A673 (cell line): ENCODE measurements at regions not wholly inside any gene's neighbourhood (a gene's known extent, or its start where the extent isn't known, plus 50 kb on each side); places are given as distances from the start of the nearest gene placed in this dataset.
"Not testable (repeated sequence)": the region's sequence is repeated elsewhere in the genome, so short reads cannot be mapped to it uniquely, and the experiment has no call there.

Experiments
- BruUV-seq: library from RNA; stranded (reverse); fragments of 400-500 nt; replicated peaks from 2 replicates; lab custom pipeline; 2021; lab: Mats Ljungman, UMichigan
- CTCF ChIA-PET: fragments of 300-600 bp; sonication (Branson Sonifier 250); formaldehyde crosslinking; loops from one replicate; lab custom pipeline; 2022; ENCODE audit warnings: antibody characterized with exemption; lab: Charles Lee
- POLR2A ChIA-PET: fragments of 300-600 bp; sonication (Branson Sonifier 250); formaldehyde crosslinking; loops from one replicate; lab custom pipeline; 2022; ENCODE audit warnings: antibody characterized with exemption; ENCODE audit not compliant: low non-redundant PET; lab: Charles Lee
- DNase-seq: peaks from one replicate; pipeline ENCODE4 v3.0.0-alpha.2; 2015; ENCODE audit warnings: low spot score
- H3K27ac ChIP-seq: fragments of 200-600 bp; sonication (generic); 2 replicates; pipeline ENCODE4 v1.5.1; 2016; ENCODE audit warnings: mixed run types, low read depth, mild to moderate bottlenecking, mixed read lengths, antibody characterized with exemption, low read length; ENCODE audit not compliant: poor library complexity, severe bottlenecking
- H3K27me3 ChIP-seq: fragments of 200-600 bp; sonication (generic); replicated peaks from 2 replicates; pipeline ENCODE4 v1.6.1; 2017; ENCODE audit warnings: mixed run types, low read depth, mild to moderate bottlenecking, mixed read lengths, antibody characterized with exemption, low read length; ENCODE audit not compliant: insufficient read depth, poor library complexity
- H3K36me3 ChIP-seq: fragments of 200-600 bp; sonication (generic); 2 replicates; pipeline ENCODE4 v1.6.1; 2016; ENCODE audit warnings: mixed run types, mild to moderate bottlenecking, mixed read lengths, antibody characterized with exemption, low read length; ENCODE audit not compliant: insufficient read depth, poor library complexity, severe bottlenecking
- H3K4me1 ChIP-seq: fragments of 200-600 bp; sonication (generic); 2 replicates; pipeline ENCODE4 v1.6.1; 2017; ENCODE audit warnings: mixed run types, mild to moderate bottlenecking, mixed read lengths, antibody characterized with exemption, low read length; ENCODE audit not compliant: insufficient read depth, poor library complexity, severe bottlenecking
- H3K4me3 ChIP-seq: fragments of 200-600 bp; sonication (generic); 2 replicates; pipeline ENCODE4 v1.5.1; 2016; ENCODE audit warnings: low read depth, mixed run types, mild to moderate bottlenecking, mixed read lengths, low read length; ENCODE audit not compliant: poor library complexity, severe bottlenecking
- H3K9me3 ChIP-seq: fragments of 200-600 bp; sonication (generic); 2 replicates; pipeline ENCODE4 v1.6.1; 2016; ENCODE audit warnings: mixed run types, low read depth, mild to moderate bottlenecking, mixed read lengths, antibody characterized with exemption, low read length; ENCODE audit not compliant: poor library complexity, severe bottlenecking
- EZH2 ChIP-seq: fragments of 200-600 bp; sonication (generic); IDR thresholded peaks from 2 replicates; pipeline ENCODE4 v1.6.1; 2017; ENCODE audit warnings: borderline replicate concordance, low read depth, mild to moderate bottlenecking, mixed read lengths, antibody characterized with exemption, low read length; ENCODE audit not compliant: poor library complexity, severe bottlenecking
- intact Hi-C: fragments of 100-400 bp; cut with micrococcal nuclease; formaldehyde crosslinking; loops from one replicate; pipeline ENCODE4 v1.10.0; 2022; ENCODE audit not compliant: unreplicated experiment
- TF ChIP-seq, protein P1 (sequence below): fragments of 300-800, 200-600 bp; sonication (generic); conservative IDR thresholded peaks from 2 replicates; pipeline ENCODE4 v1.5.1; 2017; ENCODE audit warnings: low read depth, mild to moderate bottlenecking, antibody characterized with exemption, low read length, moderate library complexity, mixed read lengths

DNA sequence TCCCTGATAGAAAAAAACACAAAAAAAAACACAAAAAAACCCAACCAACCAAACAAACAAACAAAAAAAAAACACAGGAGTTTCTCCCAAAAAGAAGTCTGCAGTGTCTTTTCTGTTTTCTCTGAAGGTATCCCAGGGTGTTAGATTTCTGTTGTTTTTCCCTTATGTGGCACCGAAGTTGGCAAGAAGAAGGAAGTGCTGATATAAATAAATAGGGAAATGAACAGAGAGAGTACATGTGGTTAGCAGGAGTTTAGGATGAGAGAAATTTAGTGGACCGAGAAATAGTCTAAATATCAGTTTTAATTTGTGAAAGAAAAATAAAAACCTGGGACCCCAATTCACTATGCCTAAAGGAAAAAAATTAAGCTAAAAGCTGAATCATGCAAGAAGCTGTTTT lies 287.0 kb upstream of the SGCG start:
- intact Hi-C loops = no loop called here
- H3K9me3 ChIP-seq = no peaks in the 10 kb centered on the region
- no peak for DNase-seq
- TF ChIP-seq EZH2 = no peak
- TF ChIP-seq, protein P1, sequence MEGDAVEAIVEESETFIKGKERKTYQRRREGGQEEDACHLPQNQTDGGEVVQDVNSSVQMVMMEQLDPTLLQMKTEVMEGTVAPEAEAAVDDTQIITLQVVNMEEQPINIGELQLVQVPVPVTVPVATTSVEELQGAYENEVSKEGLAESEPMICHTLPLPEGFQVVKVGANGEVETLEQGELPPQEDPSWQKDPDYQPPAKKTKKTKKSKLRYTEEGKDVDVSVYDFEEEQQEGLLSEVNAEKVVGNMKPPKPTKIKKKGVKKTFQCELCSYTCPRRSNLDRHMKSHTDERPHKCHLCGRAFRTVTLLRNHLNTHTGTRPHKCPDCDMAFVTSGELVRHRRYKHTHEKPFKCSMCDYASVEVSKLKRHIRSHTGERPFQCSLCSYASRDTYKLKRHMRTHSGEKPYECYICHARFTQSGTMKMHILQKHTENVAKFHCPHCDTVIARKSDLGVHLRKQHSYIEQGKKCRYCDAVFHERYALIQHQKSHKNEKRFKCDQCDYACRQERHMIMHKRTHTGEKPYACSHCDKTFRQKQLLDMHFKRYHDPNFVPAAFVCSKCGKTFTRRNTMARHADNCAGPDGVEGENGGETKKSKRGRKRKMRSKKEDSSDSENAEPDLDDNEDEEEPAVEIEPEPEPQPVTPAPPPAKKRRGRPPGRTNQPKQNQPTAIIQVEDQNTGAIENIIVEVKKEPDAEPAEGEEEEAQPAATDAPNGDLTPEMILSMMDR = no peak
- H3K27ac ChIP-seq = no peak overlapping the region
- H3K4me3 ChIP-seq = no peak overlapping the region
- ChIA-PET POLR2A (no interaction called here), CTCF (no interaction called here)
- no peaks in the 10 kb centered on the region for H3K36me3 ChIP-seq
- H3K4me1 ChIP-seq = no peaks in the 10 kb centered on the region
- BruUV-seq = no TSS peak
- H3K27me3 ChIP-seq = no peaks in the 10 kb centered on the region

DNA sequence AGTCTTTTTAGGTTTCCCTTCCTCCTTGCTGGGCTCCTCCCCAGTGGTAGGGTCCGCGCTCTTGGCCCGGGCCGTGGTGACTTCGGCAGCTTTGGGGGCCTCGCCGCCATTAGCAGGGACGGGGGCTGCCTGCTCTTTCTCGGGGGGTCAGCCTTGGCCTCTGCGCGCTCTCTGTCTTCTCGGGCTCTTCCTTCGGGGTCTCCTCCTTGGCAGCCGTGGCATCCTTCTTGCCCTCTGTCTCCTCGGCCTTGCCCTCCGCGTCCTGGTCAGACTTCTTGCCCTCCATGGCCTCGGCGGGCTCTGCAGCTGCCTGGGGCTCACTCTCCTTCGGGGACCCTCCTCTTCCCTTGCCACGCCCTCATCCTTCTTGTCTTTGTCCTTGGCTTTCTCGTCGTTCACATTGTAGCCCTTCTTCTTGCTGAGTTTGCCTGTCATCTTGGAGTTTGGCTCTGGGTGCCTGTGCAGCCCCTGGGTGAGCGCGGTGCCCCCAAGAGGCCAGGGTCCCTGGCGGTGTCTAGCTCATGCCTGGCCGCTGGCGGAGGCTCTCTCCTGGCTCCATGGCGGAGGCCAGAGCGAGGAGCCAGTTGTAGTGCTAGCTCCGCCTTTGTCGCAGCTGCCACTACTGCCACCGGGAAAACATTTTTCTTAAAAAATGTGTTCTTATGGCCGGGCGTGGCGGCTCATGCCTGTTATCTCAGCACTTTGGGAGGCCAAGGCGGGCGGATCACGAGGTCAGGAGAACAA lies 283.0 kb upstream of the SGCG start:
- Histone ChIP-seq H3K9me3 (no peaks in the 10 kb centered on the region), H3K27ac (no peak overlapping the region), H3K36me3 (no peaks in the 10 kb centered on the region), H3K4me1 (no peaks in the 10 kb centered on the region), H3K27me3 (no peaks in the 10 kb centered on the region), H3K4me3 (no peak overlapping the region)
- no TSS peak for BruUV-seq
- TF ChIP-seq EZH2 = no peak
- TF ChIP-seq, protein P1 = no peak
- POLR2A ChIA-PET = no interaction called here
- intact Hi-C loops = no loop called here
- CTCF ChIA-PET = no interaction called here
- no peak for DNase-seq

DNA sequence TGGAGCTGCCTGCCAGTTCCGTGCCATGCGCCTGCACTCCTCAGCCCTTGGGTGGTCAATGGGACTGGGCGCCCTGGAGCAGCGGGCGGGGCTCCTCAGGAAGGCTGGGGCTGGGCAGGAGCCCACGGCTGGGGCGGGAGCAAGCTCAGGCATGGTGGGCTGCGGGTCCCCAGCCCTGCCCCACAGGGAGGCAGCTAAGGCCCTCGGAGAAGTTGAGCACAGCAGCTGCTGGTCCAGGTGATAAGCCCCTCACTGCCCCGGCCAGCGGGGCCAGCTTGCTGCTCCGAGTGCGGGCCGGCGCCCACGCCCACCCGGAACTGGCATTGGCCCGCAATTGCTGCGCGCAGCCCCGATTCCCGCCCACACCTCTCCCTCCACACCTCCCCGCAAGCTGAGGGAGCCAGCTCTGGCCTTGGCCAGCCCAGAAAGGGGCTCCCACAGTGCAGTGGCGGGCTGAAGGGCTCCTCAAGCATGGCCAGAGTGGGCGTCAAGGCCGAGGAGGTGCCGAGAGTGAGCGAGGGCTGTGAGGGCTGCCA lies 280.3 kb upstream of the SGCG start:
- DNase-seq, POLR2A ChIA-PET, CTCF ChIA-PET, H3K4me3 ChIP-seq, intact Hi-C loops, H3K36me3 ChIP-seq, H3K27me3 ChIP-seq, BruUV-seq, H3K27ac ChIP-seq, H3K9me3 ChIP-seq, H3K4me1 ChIP-seq: not testable (repeated sequence)

DNA sequence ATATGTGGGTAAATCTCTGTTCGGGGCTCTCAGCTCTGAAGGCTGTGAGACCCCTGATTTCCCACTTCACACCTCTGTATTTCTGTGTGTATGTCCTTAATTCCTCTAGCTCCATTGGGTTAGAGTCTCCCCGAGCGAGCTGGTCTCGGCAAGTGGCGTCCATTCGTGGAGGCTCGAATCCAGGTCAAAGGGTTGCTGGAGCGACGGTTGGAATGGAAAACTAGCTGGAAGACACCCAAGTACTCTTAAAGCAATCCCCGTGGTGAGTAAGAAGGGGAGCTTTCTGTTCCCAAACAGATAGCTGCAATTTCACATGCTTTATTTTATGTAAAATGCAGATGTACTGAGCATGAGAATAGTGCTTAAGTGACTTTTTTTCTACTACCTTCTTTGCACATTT lies 277.5 kb upstream of the SGCG start:
- no peak overlapping the region for H3K4me3 ChIP-seq
- intact Hi-C loops = no loop called here
- H3K36me3 ChIP-seq = no peaks in the 10 kb centered on the region
- TF ChIP-seq, protein P1 = no peak
- TF ChIP-seq EZH2 = no peak
- no TSS peak for BruUV-seq
- ChIA-PET POLR2A (no interaction called here), CTCF (no interaction called here)
- H3K27me3 ChIP-seq = no peaks in the 10 kb centered on the region
- no peak for DNase-seq
- no peak overlapping the region for H3K27ac ChIP-seq
- H3K4me1 ChIP-seq = no peaks in the 10 kb centered on the region
- no peaks in the 10 kb centered on the region for H3K9me3 ChIP-seq
